ENCODE measurements at regions not wholly inside any gene's neighbourhood (a gene's known extent, or its start where the extent isn't known, plus 50 kb on each side); places are given as distances from the start of the nearest gene placed in this dataset.

DNA sequence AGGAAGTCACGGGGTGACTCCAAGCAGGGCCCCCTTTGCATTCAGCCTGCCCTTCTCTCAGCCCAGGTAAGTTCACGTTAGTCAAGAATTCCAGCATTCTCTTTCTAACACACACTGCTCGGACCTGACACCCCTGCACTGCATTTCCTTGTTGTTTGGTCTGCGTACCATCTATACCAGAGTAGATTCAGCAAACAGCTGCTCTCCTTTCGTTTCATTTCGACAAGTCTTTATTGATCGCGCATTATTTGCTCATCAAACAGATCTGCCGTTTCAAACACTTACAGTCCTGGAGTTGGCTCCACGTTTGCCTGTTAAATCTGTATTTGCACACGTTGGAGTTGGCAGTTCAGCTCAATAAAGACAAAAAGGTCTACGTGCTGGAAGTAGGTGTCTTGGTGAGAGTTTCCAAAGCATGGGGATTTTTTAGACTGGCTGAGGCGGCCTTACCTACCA lies 495.1 kb downstream of the RPS24 start:
- no peak for TF ChIP-seq CTCF (IDR thresholded peaks at IDR 0.05; ENCODE audit: low read depth, low read length, missing control alignments)
- H3K4me3 ChIP-seq (replicated peaks; ENCODE audit: low read depth, low read length): no peak overlapping the region
- no peak for DNase-seq (ENCODE audit: extremely low read depth, low read depth)

- no peak for DNase-seq (ENCODE audit: extremely low read depth, low read depth)
- TF ChIP-seq CTCF (IDR thresholded peaks at IDR 0.05; ENCODE audit: low read depth, low read length, missing control alignments): no peak
- H3K4me3 ChIP-seq (replicated peaks; ENCODE audit: low read depth, low read length): no peak overlapping the region
Observed at GRCh38 chr10:78529262-78529661, 495.6 kb downstream of the RPS24 start.

DNA sequence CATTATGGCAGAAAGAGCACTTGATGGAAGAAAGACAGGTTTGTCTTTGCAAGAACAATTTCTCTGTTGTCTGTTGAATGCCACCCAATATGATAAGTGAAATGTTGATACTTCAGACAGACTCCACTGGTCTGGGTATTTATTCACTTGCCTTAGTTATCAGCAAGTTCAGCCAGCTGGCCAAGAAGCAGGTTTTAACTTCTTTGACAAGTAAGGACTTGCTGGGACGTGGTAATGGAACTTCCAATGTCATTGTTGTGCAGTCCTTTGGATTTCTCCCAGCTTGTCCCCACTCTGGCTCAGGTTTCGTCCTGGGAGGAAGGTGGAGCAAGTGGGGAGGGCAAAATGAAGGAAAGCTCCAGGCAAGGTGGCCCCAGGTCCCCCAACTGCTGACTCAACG lies 497.4 kb downstream of the RPS24 start:
- no peak for TF ChIP-seq CTCF (IDR thresholded peaks at IDR 0.05; ENCODE audit: low read depth, low read length, missing control alignments)
- H3K4me3 ChIP-seq (replicated peaks; ENCODE audit: low read depth, low read length): no peak overlapping the region
- DNase-seq (ENCODE audit: extremely low read depth, low read depth): no peak

- no peak for DNase-seq (ENCODE audit: extremely low read depth, low read depth)
- H3K4me3 ChIP-seq (replicated peaks; ENCODE audit: low read depth, low read length): no peak overlapping the region
- TF ChIP-seq CTCF (IDR thresholded peaks at IDR 0.05; ENCODE audit: low read depth, low read length, missing control alignments): no peak
Observed at GRCh38 chr10:78532480-78533042, 498.9 kb downstream of the RPS24 start.

DNA sequence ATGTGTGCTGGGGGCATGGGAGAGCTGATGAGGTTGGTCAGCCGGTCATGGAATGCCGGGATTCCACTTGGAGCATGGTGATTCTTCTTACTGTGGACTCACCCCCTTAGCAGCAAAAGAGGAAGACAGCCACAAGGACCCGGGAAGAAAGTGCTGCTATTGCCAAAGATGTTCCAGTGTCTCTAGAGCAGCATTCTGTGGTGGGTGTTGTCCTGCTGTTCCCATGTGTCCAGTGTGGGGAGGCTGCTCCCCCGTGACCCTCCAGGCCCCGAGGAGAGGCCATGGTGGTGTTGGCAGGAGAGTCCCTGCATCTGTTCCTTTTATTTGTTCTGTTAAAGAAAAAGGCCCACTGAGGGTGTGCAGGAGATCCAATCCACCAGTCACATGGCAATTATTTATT lies 499.4 kb downstream of the RPS24 start:
- TF ChIP-seq CTCF (IDR thresholded peaks at IDR 0.05; ENCODE audit: low read depth, low read length, missing control alignments): no peak
- DNase-seq (ENCODE audit: extremely low read depth, low read depth): no peak
- H3K4me3 ChIP-seq (replicated peaks; ENCODE audit: low read depth, low read length): no peak overlapping the region

- DNase-seq (ENCODE audit: extremely low read depth, low read depth): no peak
- no peak overlapping the region for H3K4me3 ChIP-seq (replicated peaks; ENCODE audit: low read depth, low read length)
- no peak for TF ChIP-seq CTCF (IDR thresholded peaks at IDR 0.05; ENCODE audit: low read depth, low read length, missing control alignments)
Observed at GRCh38 chr10:78533776-78534175, 500.1 kb downstream of the RPS24 start.

DNA sequence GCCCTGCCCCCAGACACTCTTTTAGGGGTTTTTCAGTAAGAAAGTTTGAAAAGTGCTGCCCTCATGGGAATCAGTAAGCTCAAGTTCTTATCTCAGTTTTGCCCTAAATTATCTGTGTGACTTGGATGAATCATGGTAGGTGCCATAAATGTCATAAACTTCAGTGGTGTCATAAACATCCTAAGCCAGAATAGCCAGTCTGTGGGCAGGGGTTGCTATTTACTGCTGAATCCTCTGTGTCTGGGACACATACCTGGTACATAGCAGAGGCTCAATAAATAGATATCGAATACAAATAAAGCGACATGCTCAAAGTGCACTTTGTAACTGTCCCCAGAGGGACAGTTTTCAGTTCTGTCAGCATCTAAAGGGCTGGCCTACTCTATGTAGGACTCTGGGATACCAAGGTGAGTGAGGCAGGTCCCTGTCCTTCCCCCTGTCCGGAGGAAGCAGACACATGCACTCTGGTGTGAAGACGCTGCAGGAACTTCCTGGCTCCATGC lies 502.1 kb downstream of the RPS24 start:
- no peak for DNase-seq (ENCODE audit: extremely low read depth, low read depth)
- H3K4me3 ChIP-seq (replicated peaks; ENCODE audit: low read depth, low read length): no peak overlapping the region
- no peak for TF ChIP-seq CTCF (IDR thresholded peaks at IDR 0.05; ENCODE audit: low read depth, low read length, missing control alignments)
